Stimulated activated CD4-positive, alpha-beta T cell treated with anti-CD3 and anti-CD28 coated beads, Interleukin-12 subunit alpha, Interleukin-12 subunit beta, amount 100 ng/mL, for 4 hours (primary cell): ENCODE measurements at regions not wholly inside any gene's neighbourhood (a gene's known extent, or its start where the extent isn't known, plus 50 kb on each side); places are given as distances from the start of the nearest gene placed in this dataset.
"Not testable (repeated sequence)": the region's sequence is repeated elsewhere in the genome, so short reads cannot be mapped to it uniquely, and the experiment has no call there.

ENCODE experiments used
- DNase-seq: peaks from one replicate; pipeline ENCODE4 v3.0.0-alpha.2; 2020

GRCh38 chr2:146615778-146616177 lies 1229.1 kb upstream of the ACVR2A start:
- DNase-seq, result no peak

DNA sequence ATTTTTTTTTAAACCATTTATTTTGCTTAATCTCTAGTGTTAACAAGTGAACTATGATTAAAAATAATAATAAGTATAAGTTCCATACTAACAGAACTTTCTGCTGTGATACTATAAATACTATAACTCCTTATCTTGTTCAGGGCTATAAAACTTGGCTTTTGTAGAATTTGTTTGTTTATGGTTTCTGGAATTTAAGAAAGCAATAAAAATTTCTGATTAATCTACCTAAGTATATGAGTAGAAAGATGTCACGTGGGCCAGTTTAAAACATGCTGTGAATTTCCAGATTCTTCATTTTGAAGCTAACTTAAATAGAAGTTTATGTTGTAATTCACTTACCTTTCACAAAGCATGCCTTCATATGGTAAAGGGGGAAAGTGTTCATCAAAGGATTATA lies 1236.3 kb upstream of the ACVR2A start:
- no peak for DNase-seq

GRCh38 chr2:146604521-146604920 lies 1240.3 kb upstream of the ACVR2A start:
- DNase-seq, result no peak

DNA sequence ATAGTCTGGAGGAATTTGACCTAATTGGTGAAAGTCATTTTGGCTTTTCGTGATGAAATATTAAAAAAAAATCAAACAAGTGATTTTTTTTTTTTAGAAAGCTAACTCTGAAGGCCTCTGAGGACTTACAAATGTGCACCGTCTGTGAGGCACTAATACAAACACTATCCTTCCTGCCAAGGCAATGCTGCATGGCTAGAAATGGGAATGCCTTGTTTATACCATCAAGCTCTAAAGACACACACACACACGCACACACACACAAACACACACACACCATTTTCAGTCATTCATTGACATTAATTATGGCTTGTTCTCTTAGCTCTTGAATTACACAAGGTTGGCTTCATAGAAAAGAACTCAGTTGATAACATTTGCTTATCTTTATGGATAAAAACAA lies 1242.0 kb upstream of the ACVR2A start:
- no peak for DNase-seq

DNA sequence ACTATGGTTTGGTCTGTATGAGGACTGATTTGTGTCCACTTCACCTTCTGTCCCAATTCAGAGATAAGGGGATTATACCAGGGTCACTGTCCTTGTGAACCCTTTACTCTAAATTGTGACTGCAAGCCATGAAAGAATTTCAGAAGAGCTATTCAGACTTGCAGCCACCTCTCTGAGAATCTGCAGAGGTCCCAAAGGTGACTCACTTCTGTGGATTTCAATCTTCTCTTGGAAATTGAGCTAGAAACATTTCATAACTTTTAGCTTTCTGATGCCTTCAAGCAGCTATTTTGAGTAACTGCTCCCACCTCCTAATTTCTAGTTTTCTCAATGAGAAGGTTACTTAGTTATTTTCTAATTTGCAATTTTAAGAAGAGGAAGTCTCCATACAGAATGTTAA lies 1242.4 kb upstream of the ACVR2A start:
- no peak for DNase-seq

GRCh38 chr2:146598791-146599190 lies 1246.0 kb upstream of the ACVR2A start:
- no peak for DNase-seq

- DNase-seq, result no peak
Measured at GRCh38 chr2:146597291-146597690, 1247.5 kb upstream of the ACVR2A start.

DNA sequence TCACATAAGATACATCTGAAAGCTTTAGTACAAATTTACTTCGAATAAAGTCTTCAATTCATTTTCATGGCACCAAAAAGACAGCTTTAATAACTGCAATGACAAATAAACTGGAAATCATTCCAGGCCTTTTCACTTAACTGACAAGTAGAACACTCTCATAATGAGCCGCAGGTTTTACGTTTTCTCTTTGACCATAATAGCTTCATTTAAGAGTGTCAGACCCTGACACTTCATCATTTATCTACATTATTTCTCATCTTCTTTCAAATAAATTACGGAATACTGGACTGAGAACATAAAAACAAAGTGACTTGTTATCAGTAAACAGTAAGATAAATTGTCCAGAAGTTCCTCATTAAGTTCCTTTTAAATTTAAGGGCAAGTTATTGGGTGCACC lies 1252.9 kb upstream of the ACVR2A start:
- DNase-seq, result no peak

GRCh38 chr2:146587291-146587713 lies 1257.5 kb upstream of the ACVR2A start:
- no peak for DNase-seq

DNA sequence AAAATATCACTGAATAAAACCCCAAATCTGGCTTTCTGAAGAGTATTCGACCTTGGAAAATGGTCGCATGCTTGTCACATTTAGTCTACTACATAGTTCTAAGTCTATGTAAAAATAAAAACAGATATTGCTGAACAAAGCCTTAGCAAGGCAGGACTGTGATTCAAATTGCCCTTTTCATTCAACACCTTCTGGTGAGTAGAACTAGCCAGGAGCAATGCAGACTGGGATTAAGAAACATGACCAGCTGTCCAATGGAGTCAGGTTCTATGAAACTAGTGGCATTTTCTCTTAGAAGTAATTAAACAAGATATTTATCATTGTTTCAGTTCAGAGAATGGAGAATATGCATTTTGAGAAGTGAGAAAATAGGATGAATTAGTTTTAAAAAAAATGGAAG lies 1260.5 kb upstream of the ACVR2A start:
- DNase-seq, result no peak

GRCh38 chr2:146579147-146579930 lies 1265.5 kb upstream of the ACVR2A start:
- no peak for DNase-seq

DNA sequence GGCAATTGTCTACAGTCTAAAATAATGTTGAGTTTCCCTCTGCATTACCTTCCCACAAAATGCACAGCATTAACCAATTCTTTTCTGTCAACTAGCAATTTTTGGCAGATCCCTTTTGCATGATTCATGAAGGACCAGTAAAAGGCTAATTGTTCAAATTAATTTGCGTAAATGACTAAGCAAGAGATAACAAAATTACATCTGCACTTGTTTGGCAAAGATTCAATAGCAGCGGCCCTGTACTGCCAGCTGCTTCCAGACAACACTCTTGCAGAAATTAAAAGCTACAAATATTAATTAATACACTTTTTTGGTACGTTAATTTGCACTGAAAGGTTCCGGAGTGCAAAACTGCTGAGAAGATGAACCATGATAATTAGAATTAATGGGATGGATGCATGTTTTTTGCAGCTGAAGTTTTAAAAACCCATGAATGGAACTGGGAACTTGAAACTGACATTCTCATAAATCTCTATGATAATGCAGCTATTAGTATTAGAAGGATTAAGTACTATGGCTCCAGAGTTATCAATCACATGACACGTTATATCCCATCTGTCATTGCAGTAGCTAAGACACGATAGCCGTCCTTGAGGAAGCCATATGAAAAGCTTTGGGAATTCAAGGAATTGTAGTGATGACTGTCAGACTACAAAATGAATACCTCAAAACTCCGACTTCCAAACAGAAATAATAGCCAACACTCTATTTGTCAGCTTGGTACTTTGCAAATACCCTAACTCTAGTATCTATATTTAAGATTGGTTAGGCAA lies 1268.3 kb upstream of the ACVR2A start:
- DNase-seq, result no peak

DNA sequence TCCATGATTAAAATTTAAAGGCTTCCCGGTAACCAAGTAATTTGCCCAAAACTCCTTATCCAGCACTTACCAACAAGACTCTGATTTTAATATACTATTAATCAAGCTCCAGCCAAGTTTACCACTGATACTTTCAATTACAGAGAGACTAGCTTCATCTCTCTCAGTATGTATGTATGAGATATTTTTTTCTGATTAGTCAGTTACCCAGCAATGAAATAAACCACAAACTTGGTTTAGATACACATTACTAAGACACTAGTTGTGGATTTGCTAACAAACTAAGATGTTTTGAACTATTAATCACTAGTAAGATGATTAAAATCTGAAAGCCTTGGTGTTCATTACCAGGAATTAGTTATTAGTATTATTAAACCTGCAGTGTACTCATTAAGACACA lies 1272.2 kb upstream of the ACVR2A start:
- no peak for DNase-seq

- DNase-seq, result no peak
Measured at GRCh38 chr2:146561996-146562395, 1282.8 kb upstream of the ACVR2A start.

GRCh38 chr2:146547236-146547635 lies 1297.6 kb upstream of the ACVR2A start:
- no peak for DNase-seq

- no peak for DNase-seq
Measured at GRCh38 chr2:146544701-146545100, 1300.1 kb upstream of the ACVR2A start.

GRCh38 chr2:146541896-146542295 lies 1302.9 kb upstream of the ACVR2A start:
- no peak for DNase-seq

- no peak for DNase-seq
Measured at GRCh38 chr2:146540271-146540932, 1304.4 kb upstream of the ACVR2A start.

DNA sequence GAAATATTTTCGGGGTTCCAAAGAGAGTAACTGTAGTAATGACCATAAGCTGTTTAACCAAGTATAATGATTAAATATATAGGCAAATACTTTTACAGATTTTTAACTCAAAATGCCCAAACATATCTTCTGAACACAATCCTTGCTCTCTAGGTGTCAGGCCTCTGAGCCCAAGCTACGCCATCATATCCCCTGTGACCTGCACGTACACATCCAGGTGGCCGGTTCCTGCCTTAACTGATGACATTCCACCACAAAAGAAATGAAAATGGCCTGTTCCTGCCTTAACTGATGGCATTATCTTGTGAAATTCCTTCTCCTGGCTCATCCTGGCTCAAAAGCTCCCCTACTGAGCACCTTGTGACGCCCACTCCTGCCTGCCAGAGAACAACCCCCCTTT lies 1305.1 kb upstream of the ACVR2A start:
- not testable (repeated sequence) for DNase-seq

GRCh38 chr2:146537477-146537876 lies 1307.4 kb upstream of the ACVR2A start:
- DNase-seq, result no peak

- DNase-seq, result no peak
Measured at GRCh38 chr2:146532509-146533147, 1312.2 kb upstream of the ACVR2A start.

DNA sequence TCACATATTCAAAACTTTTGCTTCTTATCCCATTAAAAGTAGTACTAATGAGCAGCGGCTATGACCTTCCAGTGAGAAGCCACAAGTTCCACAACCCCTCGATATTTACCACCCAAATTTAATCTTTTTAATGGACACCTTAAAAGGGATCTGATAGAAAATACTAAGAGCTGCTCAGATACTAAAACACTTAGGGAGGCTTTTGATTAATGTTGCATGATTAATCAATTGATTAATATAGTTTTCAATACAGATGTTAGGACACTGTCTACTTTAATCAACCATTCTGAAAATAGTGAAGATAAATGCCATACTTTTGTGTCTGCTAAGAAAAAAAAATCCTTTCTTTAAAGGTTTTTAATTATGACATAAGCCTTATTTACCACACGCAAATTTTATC lies 1312.8 kb upstream of the ACVR2A start:
- no peak for DNase-seq

- DNase-seq, result no peak
Measured at GRCh38 chr2:146530886-146531285, 1313.9 kb upstream of the ACVR2A start.
